Effector memory CD4-positive, alpha-beta T cell (primary cell): ENCODE measurements at regions not wholly inside any gene's neighbourhood (a gene's known extent, or its start where the extent isn't known, plus 50 kb on each side); places are given as distances from the start of the nearest gene placed in this dataset.

Experiments
- DNase-seq, 3 donors: peaks; one replicate each; pipeline ENCODE4 v3.0.0-alpha.2; 2020
- H3K27ac ChIP-seq: 2 replicates; pipeline ENCODE4 v1.7.0; 2013; ENCODE audit warnings: mild to moderate bottlenecking, low read length, moderate library complexity; ENCODE audit not compliant: insufficient read depth, poor library complexity, severe bottlenecking
- H3K27me3 ChIP-seq: replicated peaks from 2 replicates; pipeline ENCODE4 v1.7.0; 2013; ENCODE audit warnings: mild to moderate bottlenecking, low read length; ENCODE audit not compliant: insufficient read depth, control insufficient read depth, poor library complexity, severe bottlenecking
- H3K36me3 ChIP-seq: 2 replicates; pipeline ENCODE4 v1.7.0; 2013; ENCODE audit warnings: mild to moderate bottlenecking, low read length, moderate library complexity; ENCODE audit not compliant: control insufficient read depth, insufficient read depth
- H3K4me1 ChIP-seq: 2 replicates; pipeline ENCODE4 v1.7.0; 2013; ENCODE audit warnings: low read length, mild to moderate bottlenecking; ENCODE audit not compliant: control insufficient read depth, insufficient read depth, poor library complexity, severe bottlenecking
- H3K4me3 ChIP-seq: 2 replicates; pipeline ENCODE4 v1.7.0; 2013; ENCODE audit warnings: low read length, low read depth, mild to moderate bottlenecking; ENCODE audit not compliant: insufficient read depth, poor library complexity, severe bottlenecking
- H3K9me3 ChIP-seq: 2 replicates; pipeline ENCODE4 v1.7.0; 2013; ENCODE audit warnings: mild to moderate bottlenecking, low read length, moderate library complexity; ENCODE audit not compliant: control insufficient read depth

GRCh38 chr4:66688674-66689073 is 856.6 kb downstream of the CENPC start:
- H3K9me3 ChIP-seq, result no peaks in the 10 kb centered on the region
- no peak overlapping the region for H3K4me3 ChIP-seq
- no peaks in the 10 kb centered on the region for H3K36me3 ChIP-seq
- H3K4me1 ChIP-seq, result no peaks in the 10 kb centered on the region
- DNase-seq, result no peak
- no peaks in the 10 kb centered on the region for H3K27me3 ChIP-seq
- H3K27ac ChIP-seq, result no peak overlapping the region

- H3K9me3 ChIP-seq, result no peaks in the 10 kb centered on the region
- no peak overlapping the region for H3K27ac ChIP-seq
- no peak overlapping the region for H3K4me3 ChIP-seq
- H3K4me1 ChIP-seq, result no peaks in the 10 kb centered on the region
- no peaks in the 10 kb centered on the region for H3K27me3 ChIP-seq
- H3K36me3 ChIP-seq, result no peaks in the 10 kb centered on the region
- DNase-seq, result no peak
Measured at GRCh38 chr4:66687459-66687858, 857.8 kb downstream of the CENPC start.

- Histone ChIP-seq H3K9me3 (no peaks in the 10 kb centered on the region), H3K27ac (no peak overlapping the region), H3K4me3 (no peak overlapping the region), H3K36me3 (no peaks in the 10 kb centered on the region), H3K27me3 (no peaks in the 10 kb centered on the region), H3K4me1 (no peaks in the 10 kb centered on the region)
- DNase-seq, result no peak
Measured at GRCh38 chr4:66681962-66682361, 863.3 kb downstream of the CENPC start.

- Histone ChIP-seq H3K36me3 (no peaks in the 10 kb centered on the region), H3K27me3 (no peaks in the 10 kb centered on the region), H3K27ac (no peak overlapping the region), H3K9me3 (no peaks in the 10 kb centered on the region), H3K4me1 (no peaks in the 10 kb centered on the region), H3K4me3 (no peak overlapping the region)
- no peak for DNase-seq
Measured at GRCh38 chr4:66667249-66667648, 878.1 kb downstream of the CENPC start.

- no peak overlapping the region for H3K27ac ChIP-seq
- no peaks in the 10 kb centered on the region for H3K9me3 ChIP-seq
- no peaks in the 10 kb centered on the region for H3K36me3 ChIP-seq
- H3K27me3 ChIP-seq, result no peaks in the 10 kb centered on the region
- no peaks in the 10 kb centered on the region for H3K4me1 ChIP-seq
- DNase-seq, result no peak
- no peak overlapping the region for H3K4me3 ChIP-seq
Measured at GRCh38 chr4:66662620-66663019, 882.7 kb downstream of the CENPC start.

GRCh38 chr4:66658809-66659208 is 886.5 kb downstream of the CENPC start:
- no peak overlapping the region for H3K27ac ChIP-seq
- no peaks in the 10 kb centered on the region for H3K9me3 ChIP-seq
- DNase-seq, result no peak
- no peaks in the 10 kb centered on the region for H3K36me3 ChIP-seq
- H3K4me1 ChIP-seq, result no peaks in the 10 kb centered on the region
- H3K27me3 ChIP-seq, result no peaks in the 10 kb centered on the region
- H3K4me3 ChIP-seq, result no peak overlapping the region

GRCh38 chr4:66655505-66655904 is 889.8 kb downstream of the CENPC start:
- Histone ChIP-seq H3K27me3 (no peaks in the 10 kb centered on the region), H3K27ac (no peak overlapping the region), H3K36me3 (no peaks in the 10 kb centered on the region), H3K4me3 (no peak overlapping the region), H3K9me3 (no peaks in the 10 kb centered on the region), H3K4me1 (no peaks in the 10 kb centered on the region)
- DNase-seq, result no peak

- Histone ChIP-seq H3K27me3 (no peaks in the 10 kb centered on the region), H3K9me3 (no peaks in the 10 kb centered on the region), H3K4me1 (no peaks in the 10 kb centered on the region), H3K4me3 (no peak overlapping the region), H3K36me3 (no peaks in the 10 kb centered on the region), H3K27ac (no peak overlapping the region)
- no peak for DNase-seq
Measured at GRCh38 chr4:66653937-66654336, 891.4 kb downstream of the CENPC start.

- DNase-seq, result no peak
- no peaks in the 10 kb centered on the region for H3K27me3 ChIP-seq
- H3K4me1 ChIP-seq, result no peaks in the 10 kb centered on the region
- no peaks in the 10 kb centered on the region for H3K36me3 ChIP-seq
- no peak overlapping the region for H3K27ac ChIP-seq
- H3K4me3 ChIP-seq, result no peak overlapping the region
- H3K9me3 ChIP-seq, result no peaks in the 10 kb centered on the region
Measured at GRCh38 chr4:66649236-66649635, 896.1 kb downstream of the CENPC start.

GRCh38 chr4:66647926-66648325 is 897.4 kb downstream of the CENPC start:
- no peaks in the 10 kb centered on the region for H3K36me3 ChIP-seq
- no peak overlapping the region for H3K4me3 ChIP-seq
- H3K27ac ChIP-seq, result no peak overlapping the region
- no peaks in the 10 kb centered on the region for H3K4me1 ChIP-seq
- H3K27me3 ChIP-seq, result no peaks in the 10 kb centered on the region
- H3K9me3 ChIP-seq, result no peaks in the 10 kb centered on the region
- DNase-seq, result no peak

GRCh38 chr4:66647476-66647875 is 897.8 kb downstream of the CENPC start:
- H3K36me3 ChIP-seq, result no peaks in the 10 kb centered on the region
- H3K27me3 ChIP-seq, result no peaks in the 10 kb centered on the region
- no peak overlapping the region for H3K27ac ChIP-seq
- no peak overlapping the region for H3K4me3 ChIP-seq
- H3K4me1 ChIP-seq, result no peaks in the 10 kb centered on the region
- H3K9me3 ChIP-seq, result no peaks in the 10 kb centered on the region
- DNase-seq, result no peak
